GM23248 (cell line): ENCODE measurements at regions not wholly inside any gene's neighbourhood (a gene's known extent, or its start where the extent isn't known, plus 50 kb on each side); places are given as distances from the start of the nearest gene placed in this dataset.
"Not testable (repeated sequence)": the region's sequence is repeated elsewhere in the genome, so short reads cannot be mapped to it uniquely, and the experiment has no call there.

Experiments
- DNase-seq: peaks from one replicate; pipeline ENCODE4 v3.0.0-alpha.2; 2015
- H2AFZ ChIP-seq: fragments of 200-600 bp; sonication (generic); 2 replicates; pipeline ENCODE4 v1.6.1; 2016; ENCODE audit warnings: antibody characterized with exemption
- H3F3A ChIP-seq: fragments of 200-600 bp; sonication (generic); 2 replicates; pipeline ENCODE4 v1.6.1; 2016; ENCODE audit warnings: mild to moderate bottlenecking, antibody characterized with exemption, mixed run types; ENCODE audit not compliant: insufficient read depth
- H3K27ac ChIP-seq: fragments of 200-600 bp; sonication (generic); 2 replicates; pipeline ENCODE4 v1.5.1; 2016; ENCODE audit warnings: mild to moderate bottlenecking
- H3K27me3 ChIP-seq: fragments of 200-600 bp; sonication (generic); replicated peaks from 2 replicates; pipeline ENCODE4 v1.6.1; 2016; ENCODE audit warnings: mild to moderate bottlenecking; ENCODE audit not compliant: insufficient read depth
- H3K36me3 ChIP-seq: fragments of 200-600 bp; sonication (generic); 2 replicates; pipeline ENCODE4 v1.6.1; 2016; ENCODE audit warnings: low read depth, mild to moderate bottlenecking
- H3K4me1 ChIP-seq: fragments of 200-600 bp; sonication (generic); 2 replicates; pipeline ENCODE4 v1.6.1; 2016; ENCODE audit warnings: mild to moderate bottlenecking; ENCODE audit not compliant: insufficient read depth
- H3K4me2 ChIP-seq: fragments of 200-600 bp; sonication (generic); one replicate; pipeline ENCODE4 v1.6.1; 2016; ENCODE audit warnings: mild to moderate bottlenecking; ENCODE audit not compliant: unreplicated experiment
- H3K4me3 ChIP-seq: fragments of 200-600 bp; sonication (generic); 2 replicates; pipeline ENCODE4 v1.5.1; 2016; ENCODE audit warnings: mild to moderate bottlenecking
- H3K79me2 ChIP-seq: fragments of 200-600 bp; sonication (generic); 2 replicates; pipeline ENCODE4 v1.6.1; 2016; ENCODE audit warnings: mild to moderate bottlenecking; ENCODE audit not compliant: insufficient read depth
- H3K9ac ChIP-seq: fragments of 200-600 bp; sonication (generic); 2 replicates; pipeline ENCODE4 v1.6.1; 2016; ENCODE audit warnings: mild to moderate bottlenecking
- H3K9me2 ChIP-seq: fragments of 200-600 bp; sonication (generic); 2 replicates; pipeline ENCODE4 v1.6.1; 2016; ENCODE audit warnings: mixed run types, mild to moderate bottlenecking, moderate library complexity; ENCODE audit not compliant: insufficient read depth
- H3K9me3 ChIP-seq: fragments of 200-600 bp; sonication (generic); one replicate; pipeline ENCODE4 v1.6.1; 2017; ENCODE audit warnings: low read depth
- H4K20me1 ChIP-seq: fragments of 200-600 bp; sonication (generic); 2 replicates; pipeline ENCODE4 v1.6.0; 2016; ENCODE audit not compliant: insufficient read depth
- EZH2 ChIP-seq: fragments of 200-600 bp; sonication (generic); IDR thresholded peaks from 2 replicates; pipeline ENCODE4 v1.6.1; 2018; ENCODE audit warnings: antibody characterized with exemption, mild to moderate bottlenecking; ENCODE audit not compliant: insufficient read depth, poor library complexity, severe bottlenecking
- EZH2phosphoT487 ChIP-seq: fragments of 200-600 bp; sonication (generic); IDR thresholded peaks from 2 replicates; pipeline ENCODE4 v1.6.1; 2018; ENCODE audit warnings: antibody characterized with exemption, moderate library complexity, mild to moderate bottlenecking, low read depth; ENCODE audit not compliant: insufficient read depth
- WGBS, 2 experiments: methylation state at CpG; one replicate each; pipeline ENCODE4 v1.1.6; 2015 to 2017; ENCODE audit warnings: low lambda C conversion rate in 2 of 2, low coverage in 1 of 2; ENCODE audit errors: missing lambda C conversion rate in 2 of 2; 5-methylcytosine and 5-hydroxymethylcytosine counted together
- in situ Hi-C: fragments of 300-500 bp; cut with MboI; formaldehyde crosslinking; loops from 2 replicates; pipeline ENCODE4 v1.15.0; 2020

DNA sequence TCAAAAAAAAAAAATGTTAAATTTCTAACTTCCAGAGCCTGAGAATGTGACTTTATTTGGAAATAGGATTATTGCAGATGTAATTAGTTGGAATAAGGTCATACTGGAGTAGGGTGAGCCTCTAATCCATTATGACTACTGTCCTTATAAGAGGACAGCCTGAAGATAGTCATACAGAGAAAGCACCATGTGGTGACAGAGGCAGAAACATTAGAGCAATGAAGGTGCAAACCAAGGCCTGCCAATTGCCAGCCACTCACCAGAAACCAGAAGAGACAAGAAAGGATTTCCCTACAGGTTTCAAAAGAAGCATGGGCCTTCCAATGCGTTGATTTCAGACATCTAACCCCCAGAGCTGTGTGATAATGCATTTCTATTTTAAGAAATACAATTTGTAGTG, 659.2 kb upstream of the CHD1 start:
- 16 to 21% methylated on average over 1 of the region's 1 CpG for WGBS, 2 experiments
- in situ Hi-C loops, result no loop called here
- no peaks in the 10 kb centered on the region for H3K9me3 ChIP-seq

DNA sequence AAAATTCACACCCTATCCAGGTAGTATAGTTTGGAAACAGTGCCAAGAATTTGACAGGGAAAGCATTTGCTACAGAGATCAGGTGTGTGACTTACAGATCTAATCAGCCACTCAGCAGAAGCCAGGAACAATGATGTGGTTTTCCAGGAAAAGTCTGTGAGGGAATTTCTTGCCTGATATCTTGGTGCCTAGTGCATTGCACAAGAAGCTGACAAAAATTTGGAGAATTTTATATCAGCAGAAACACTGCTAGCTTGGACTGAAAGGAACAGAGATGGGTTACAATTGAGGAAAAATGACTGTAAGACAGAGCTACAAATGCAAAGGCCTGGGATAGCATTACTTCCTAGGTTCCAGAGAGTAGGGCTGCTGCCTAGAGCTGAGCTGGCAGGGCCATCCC, 658.1 kb upstream of the CHD1 start:
- Histone ChIP-seq H2AFZ (no peak overlapping the region), H3K27ac (no peak overlapping the region), H3K4me1 (no peaks in the 10 kb centered on the region), H3K36me3 (no peaks in the 10 kb centered on the region), H3F3A (no peaks in the 10 kb centered on the region), H3K9me2 (no peaks in the 10 kb centered on the region), H4K20me1 (no peaks in the 10 kb centered on the region), H3K4me2 (no peak overlapping the region), H3K27me3 (no peaks in the 10 kb centered on the region), H3K79me2 (no peaks in the 10 kb centered on the region), H3K9me3 (no peaks in the 10 kb centered on the region), H3K4me3 (no peak overlapping the region), H3K9ac (no peak overlapping the region)
- TF ChIP-seq EZH2phosphoT487, result no peak
- TF ChIP-seq EZH2, result no peak
- no peak for DNase-seq
- in situ Hi-C loops, result no loop called here

More for the DNA sequence above, 659.2 kb upstream of the CHD1 start:
- Histone ChIP-seq H3K4me1 (no peaks in the 10 kb centered on the region), H3K4me3 (no peak overlapping the region), H3K27ac (no peak overlapping the region), H3K27me3 (no peaks in the 10 kb centered on the region), H4K20me1 (no peaks in the 10 kb centered on the region), H3K9me2 (no peaks in the 10 kb centered on the region), H3K9ac (no peak overlapping the region), H3F3A (no peaks in the 10 kb centered on the region), H2AFZ (no peak overlapping the region), H3K79me2 (no peaks in the 10 kb centered on the region), H3K4me2 (no peak overlapping the region), H3K36me3 (no peaks in the 10 kb centered on the region)
- TF ChIP-seq EZH2 (no peak), EZH2phosphoT487 (no peak)
- DNase-seq, result no peak

DNA sequence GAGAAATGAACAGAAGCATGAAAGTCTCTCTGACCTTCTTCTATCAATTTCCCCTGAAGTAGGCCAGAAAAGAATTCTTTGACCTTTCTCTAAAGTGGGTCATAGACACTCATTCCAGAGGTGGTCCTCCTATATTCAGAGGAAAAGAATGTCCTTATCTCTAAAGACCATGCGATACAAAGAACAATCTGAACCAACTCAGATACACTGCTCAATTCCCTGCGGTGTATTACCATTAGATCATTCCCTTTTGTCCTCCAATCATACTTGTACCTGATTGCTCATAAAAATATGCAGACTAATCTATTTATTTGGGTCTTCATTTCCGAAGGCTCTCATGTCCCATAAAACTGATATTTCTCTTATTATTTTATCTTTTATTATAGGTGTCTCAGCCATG, 652.4 kb upstream of the CHD1 start:
- H4K20me1 ChIP-seq, H3K9me3 ChIP-seq, H3K9ac ChIP-seq, H3F3A ChIP-seq, H3K79me2 ChIP-seq, DNase-seq, H3K9me2 ChIP-seq, in situ Hi-C loops, H3K27me3 ChIP-seq, H3K36me3 ChIP-seq, H3K4me3 ChIP-seq, H2AFZ ChIP-seq, H3K4me1 ChIP-seq, H3K27ac ChIP-seq, H3K4me2 ChIP-seq: not testable (repeated sequence)
- WGBS, 2 experiments, result 46 to 52% methylated on average over 3 of the region's 3 CpGs

DNA sequence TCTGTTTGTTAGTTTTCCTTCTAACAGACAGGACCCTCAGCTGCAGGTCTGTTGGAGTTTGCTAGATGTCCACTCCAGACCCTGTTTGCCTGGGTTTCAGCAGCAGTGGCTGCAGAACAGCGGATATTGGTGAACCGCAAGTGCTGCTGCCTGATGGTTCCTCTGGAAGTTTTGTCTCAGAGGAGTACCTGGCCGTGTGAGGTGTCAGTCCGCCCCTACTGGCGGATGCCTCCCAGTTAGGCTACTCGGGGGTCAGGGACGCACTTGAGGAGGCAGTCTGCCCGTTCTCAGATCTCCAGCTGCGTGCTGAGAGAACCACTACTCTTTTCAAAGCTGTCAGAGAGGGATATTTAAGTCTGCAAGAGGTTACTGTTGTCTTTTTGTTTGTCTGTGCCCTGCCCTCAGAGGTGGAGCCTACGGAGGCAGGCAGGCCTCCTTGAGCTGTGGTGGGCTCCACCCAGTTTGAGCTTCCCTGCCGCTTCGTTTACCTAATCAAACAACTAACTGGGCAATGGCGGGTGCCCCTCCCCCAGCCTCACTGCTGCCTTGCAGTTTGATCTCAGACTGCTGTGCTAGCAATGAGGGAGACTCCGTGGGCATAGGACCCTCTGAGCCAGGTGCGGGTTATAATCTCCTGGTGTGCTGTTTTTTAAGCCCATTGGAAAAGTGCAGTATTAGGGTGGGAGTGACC, 634.3 kb upstream of the CHD1 start:
- WGBS, 2 experiments, result 32 to 40% methylated on average over 15 of the region's 15 CpGs
- H4K20me1 ChIP-seq, H3K4me2 ChIP-seq, H3K9me2 ChIP-seq, H3K27ac ChIP-seq, H3K27me3 ChIP-seq, H3K4me1 ChIP-seq, DNase-seq, H3K36me3 ChIP-seq, H3K9me3 ChIP-seq, H3K79me2 ChIP-seq, H2AFZ ChIP-seq, H3K9ac ChIP-seq, in situ Hi-C loops, H3F3A ChIP-seq, H3K4me3 ChIP-seq: not testable (repeated sequence)

DNA sequence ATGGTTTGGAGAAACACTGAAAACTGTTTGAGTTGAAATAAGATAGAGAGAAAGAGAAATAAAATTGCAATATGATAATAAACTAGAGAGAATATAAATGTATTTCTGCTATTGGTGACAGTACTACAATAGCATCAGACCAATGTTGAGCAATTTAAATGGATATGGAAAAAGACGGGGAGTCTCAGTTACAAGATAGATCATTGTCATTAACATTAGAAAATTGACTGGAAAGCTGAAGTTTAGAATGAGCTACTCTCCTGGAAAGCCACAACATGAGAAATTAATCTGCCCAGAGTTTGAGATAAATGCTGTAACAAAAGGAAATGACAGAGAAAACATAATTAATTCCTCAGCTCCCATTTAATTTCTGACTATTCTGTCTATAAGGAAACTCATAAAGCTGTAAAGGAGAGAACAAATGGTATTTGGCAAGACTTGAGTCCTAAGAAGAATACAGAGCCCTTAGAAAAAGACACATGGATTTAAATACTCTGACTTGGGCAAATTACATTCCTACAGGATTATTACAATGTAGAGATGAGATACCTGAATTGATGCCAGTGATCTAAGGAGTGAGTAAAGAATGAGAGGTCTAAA, 624.5 kb upstream of the CHD1 start:
- DNase-seq, result no peak
- Histone ChIP-seq H3K36me3 (no peaks in the 10 kb centered on the region), H3K27ac (no peak overlapping the region), H2AFZ (no peak overlapping the region), H3K9ac (no peak overlapping the region), H3K9me3 (no peaks in the 10 kb centered on the region), H3K4me2 (no peak overlapping the region), H3F3A (no peaks in the 10 kb centered on the region), H4K20me1 (no peaks in the 10 kb centered on the region), H3K4me1 (no peaks in the 10 kb centered on the region), H3K79me2 (no peaks in the 10 kb centered on the region), H3K9me2 (no peaks in the 10 kb centered on the region), H3K4me3 (no peak overlapping the region), H3K27me3 (no peaks in the 10 kb centered on the region)
- WGBS, 2 experiments, result 43 to 52% methylated on average over 1 of the region's 1 CpG
- in situ Hi-C loops, result no loop called here
- TF ChIP-seq EZH2 (no peak), EZH2phosphoT487 (no peak)
